22Rv1 (cell line): ENCODE measurements at regions not wholly inside any gene's neighbourhood (a gene's known extent, or its start where the extent isn't known, plus 50 kb on each side); places are given as distances from the start of the nearest gene placed in this dataset.

Experiments used
- H3K27ac ChIP-seq: fragments of 450-650 bp; 2 replicates; pipeline ENCODE4 v1.5.1; 2017
- CTCF ChIP-seq: fragments of 450-650 bp; IDR thresholded peaks from 2 replicates; pipeline ENCODE4 v1.5.1; 2017; ENCODE audit warnings: mild to moderate bottlenecking
- ZFX ChIP-seq: fragments of 450-650 bp; IDR thresholded peaks from 2 replicates; pipeline ENCODE4 v1.6.1; 2017; ENCODE audit warnings: antibody characterized with exemption, borderline replicate concordance

GRCh38 chr3:194067949-194068362 lies 68.0 kb upstream of the HES1 start:
- no peak overlapping the region for H3K27ac ChIP-seq
- TF ChIP-seq ZFX (no peak), CTCF (no peak)

GRCh38 chr3:194069421-194070219 lies 66.3 kb upstream of the HES1 start:
- TF ChIP-seq ZFX (no peak), CTCF (no peak)
- H3K27ac ChIP-seq: peak overlapping the region; percentile 74; the same call in 1 of the 2 replicates

GRCh38 chr3:194070220-194070633 lies 65.7 kb upstream of the HES1 start:
- peak overlapping the region; percentile 74 for H3K27ac ChIP-seq
- TF ChIP-seq CTCF (no peak), ZFX (no peak)

- peak; percentile 6; the same call in 1 of the 2 replicates for TF ChIP-seq CTCF
- no peak for TF ChIP-seq ZFX
- peak overlapping the region; percentile 74 for H3K27ac ChIP-seq
Measured at GRCh38 chr3:194070634-194071409, 65.1 kb upstream of the HES1 start.

GRCh38 chr3:194072097-194072428 lies 63.9 kb upstream of the HES1 start:
- no peak overlapping the region for H3K27ac ChIP-seq
- TF ChIP-seq ZFX (no peak), CTCF (no peak)

GRCh38 chr3:194072691-194073279 lies 63.2 kb upstream of the HES1 start:
- peak overlapping the region; percentile 22; the same call in 1 of the 2 replicates for H3K27ac ChIP-seq
- TF ChIP-seq CTCF (no peak), ZFX (no peak)

- no peak overlapping the region for H3K27ac ChIP-seq
Measured at GRCh38 chr3:194073926-194074325, 62.0 kb upstream of the HES1 start.

More at GRCh38 chr3:194073926-194074325, 62.0 kb upstream of the HES1 start:
- TF ChIP-seq CTCF (no peak), ZFX (no peak)
